ENCODE measurements at regions not wholly inside any gene's neighbourhood (a gene's known extent, or its start where the extent isn't known, plus 50 kb on each side); places are given as distances from the start of the nearest gene placed in this dataset.
A peak's percentile ranks its signal among the peaks of the same experiment; 100 is the strongest.

DNA sequence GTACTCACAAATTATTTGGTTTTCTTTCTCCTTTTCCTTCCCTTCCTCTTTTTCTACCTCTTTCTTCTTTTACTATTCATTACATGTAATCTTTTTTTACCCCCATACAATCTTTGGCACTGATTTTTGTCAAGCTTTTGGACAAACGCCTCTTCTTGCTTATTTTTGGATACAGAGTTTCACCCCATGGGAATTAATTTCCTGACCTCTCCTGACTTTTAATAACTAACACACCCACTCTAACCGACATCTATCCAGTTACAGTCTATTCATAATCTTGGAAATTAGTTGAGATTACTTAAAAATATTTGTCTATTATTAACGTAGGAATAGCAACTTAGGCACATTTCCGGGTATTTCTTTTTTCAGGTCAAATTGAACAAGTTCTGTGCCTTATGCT, 101.2 kb downstream of the HDGFL1 start:
- no peak for DNase-seq

DNA sequence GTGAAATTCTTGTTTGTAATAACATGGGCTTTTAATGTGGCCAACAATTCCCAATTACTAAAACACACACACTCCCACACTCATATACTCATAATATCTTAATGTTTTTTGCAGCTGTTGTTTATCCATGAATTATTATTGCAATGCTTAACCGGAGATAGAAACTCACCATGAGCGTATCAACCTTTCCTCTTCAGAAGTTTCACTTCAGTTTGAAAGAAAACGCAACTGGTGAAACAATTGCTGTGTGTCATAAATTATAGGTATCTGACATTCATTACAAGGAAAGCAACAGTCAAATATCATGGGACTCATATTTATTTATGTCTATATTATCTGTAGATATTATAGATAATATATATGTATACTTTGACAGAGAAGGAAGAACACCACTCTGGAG, 104.1 kb downstream of the HDGFL1 start:
- no peak for DNase-seq

DNA sequence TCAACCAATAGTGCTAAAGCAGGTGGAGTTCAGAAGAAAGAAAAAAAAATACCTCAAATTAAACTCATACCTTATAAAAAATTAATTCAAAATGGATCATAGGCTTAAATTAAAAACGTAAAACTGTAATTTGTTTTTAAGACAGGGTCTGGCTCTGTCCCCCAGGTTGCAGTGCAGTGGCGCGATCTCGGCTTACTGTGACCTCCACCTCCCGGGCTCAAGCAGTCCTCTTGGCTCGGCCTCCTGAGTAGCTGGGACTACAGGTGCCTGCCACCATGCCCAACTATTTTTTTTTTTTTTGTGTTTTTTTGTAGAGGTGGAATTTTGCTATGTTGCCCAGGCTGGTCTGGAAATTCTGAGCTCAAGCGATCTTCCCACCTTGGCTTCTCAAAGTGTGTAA, 111.6 kb downstream of the HDGFL1 start:
- no peak for DNase-seq

DNA sequence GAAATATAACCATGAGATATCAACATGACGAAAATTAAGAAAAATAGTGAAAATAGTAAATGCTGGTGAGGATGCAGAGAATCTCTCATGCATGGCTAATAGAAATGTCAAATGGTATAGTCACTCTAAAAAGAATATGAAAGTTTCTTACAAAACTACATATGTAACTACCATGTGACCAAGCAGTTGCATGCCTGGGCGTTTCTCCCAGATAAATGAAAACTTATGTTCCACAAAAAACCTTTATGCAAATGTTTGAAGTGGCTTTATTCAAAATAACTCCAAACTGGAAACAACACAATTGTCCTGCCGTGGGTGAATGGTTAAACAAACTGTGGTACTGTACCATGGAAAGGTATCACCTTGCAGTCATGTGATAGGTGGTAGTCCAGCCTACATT, 112.4 kb downstream of the HDGFL1 start:
- no peak for DNase-seq

DNA sequence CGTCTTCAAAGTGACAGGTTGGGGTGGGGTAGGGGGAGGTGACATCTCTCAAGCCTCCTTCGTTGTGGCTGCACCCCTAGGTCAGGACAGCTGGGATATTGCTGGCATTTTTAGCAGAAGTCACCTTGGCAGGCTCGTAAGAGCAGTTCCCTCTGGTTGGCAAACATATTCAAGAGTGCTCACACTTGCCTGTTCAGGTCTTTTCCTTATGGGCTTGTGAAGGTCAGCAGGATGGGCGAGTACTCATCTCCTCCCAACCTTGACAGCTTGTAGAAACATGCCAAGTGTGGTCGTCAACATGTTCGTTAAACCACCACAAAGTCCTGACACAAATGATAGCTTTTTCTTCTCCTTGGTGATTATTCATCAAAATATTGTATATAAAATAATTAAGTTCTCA, 113.6 kb downstream of the HDGFL1 start:
- DNase-seq = no peak

DNA sequence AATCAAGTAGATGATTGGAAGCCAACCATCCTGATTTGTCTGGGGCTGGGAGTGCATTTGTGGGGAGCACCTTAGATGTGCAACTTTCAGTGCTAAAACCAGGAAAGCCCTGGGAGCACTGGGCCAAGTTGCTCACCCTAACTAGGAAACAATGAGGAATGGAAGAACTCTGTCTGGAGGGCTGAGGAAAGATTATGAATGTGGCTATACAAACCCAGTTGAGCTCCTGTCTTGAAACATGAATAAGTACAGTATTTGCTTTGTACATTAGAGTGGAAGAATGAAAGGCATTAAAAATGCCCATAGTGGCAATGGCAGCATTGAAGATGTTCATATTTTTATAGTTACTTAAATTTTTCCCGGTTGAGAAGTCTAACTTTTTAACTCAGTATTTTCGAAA, 121.1 kb downstream of the HDGFL1 start:
- DNase-seq = no peak

DNA sequence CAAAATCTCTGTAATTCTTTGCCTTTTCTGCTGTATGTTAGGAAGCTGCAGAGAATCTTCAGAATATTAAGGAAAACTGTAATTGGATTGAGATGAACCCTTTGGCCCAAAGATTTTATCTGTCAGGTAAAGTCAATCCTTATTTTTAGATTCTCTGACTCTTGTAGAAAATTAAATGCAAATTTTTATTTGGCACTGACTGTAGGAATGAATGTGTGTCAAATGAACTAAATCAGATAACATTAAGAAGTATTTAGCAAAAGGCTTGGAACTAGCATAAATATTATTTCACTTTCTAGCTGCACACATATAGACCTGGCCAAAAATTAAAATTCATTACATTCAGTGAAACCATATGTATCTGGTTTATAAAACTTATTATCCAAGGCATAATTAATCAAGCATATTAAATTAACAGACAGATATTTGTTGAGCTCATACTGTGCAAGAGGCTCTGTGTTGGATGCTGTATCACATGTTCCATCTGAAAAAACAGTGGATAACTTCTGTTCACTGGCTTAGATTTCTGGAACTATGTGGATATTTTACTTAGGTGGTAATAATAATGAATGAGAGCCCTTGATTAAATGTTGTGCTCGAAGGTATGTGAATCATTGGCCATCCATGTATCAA, 124.8 kb downstream of the HDGFL1 start:
- DNase-seq = no peak

DNA sequence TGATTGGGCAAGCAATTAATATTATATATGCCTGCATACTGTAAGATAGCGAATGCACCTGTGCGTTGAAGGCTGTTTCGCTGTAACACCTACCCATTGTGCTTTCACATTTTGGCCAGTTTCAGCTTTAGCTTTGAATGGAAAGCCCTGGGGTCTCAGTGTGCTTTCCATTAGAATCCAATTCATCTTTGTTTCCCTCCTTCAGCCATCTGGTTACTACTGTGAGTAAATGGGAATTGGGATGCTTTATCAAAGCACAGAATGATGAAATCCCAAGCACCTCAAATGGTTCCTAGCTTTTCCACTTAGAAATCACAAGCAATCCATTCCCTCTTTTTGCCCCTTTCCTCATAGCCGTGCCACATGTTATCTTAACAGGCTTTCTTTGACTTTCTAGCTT, 127.1 kb downstream of the HDGFL1 start:
- DNase-seq = no peak

DNA sequence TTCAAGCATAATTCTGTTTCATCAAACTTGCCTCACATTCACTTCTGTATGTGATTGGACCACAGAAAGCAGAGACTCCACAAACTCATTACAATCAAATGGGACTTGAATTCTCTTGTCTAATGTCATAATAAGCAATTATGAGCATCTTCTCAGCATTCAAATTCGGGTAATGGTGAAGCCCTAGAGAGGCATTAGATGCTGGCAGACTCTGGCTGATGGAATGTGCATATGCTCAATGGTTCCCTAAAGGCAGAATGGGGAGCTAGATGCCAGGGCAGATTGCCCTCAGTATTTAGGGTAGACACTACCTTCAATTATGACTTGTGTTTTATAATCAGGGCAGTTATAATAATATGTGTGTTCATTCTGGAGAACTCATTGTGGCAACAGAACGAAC, 127.9 kb downstream of the HDGFL1 start:
- DNase-seq = no peak

DNA sequence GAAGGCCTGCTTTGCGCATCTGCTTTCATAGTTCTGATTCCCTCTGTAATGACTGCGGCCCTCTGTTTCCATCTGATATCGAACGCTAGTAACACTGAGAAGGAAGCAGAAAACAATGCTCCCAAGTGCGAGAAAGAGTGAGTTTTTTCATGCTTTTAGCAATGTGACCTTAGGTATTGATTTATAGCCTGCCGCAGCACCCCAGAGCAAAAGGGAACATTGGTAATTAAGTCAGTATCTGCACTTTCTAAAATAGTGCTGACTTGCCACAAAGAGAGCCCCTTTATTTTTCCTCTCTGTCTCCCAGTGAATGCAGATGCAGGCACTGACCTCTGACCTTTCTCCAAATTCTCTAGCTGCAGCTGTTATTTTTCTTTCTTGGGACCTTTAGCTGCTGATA, 129.8 kb downstream of the HDGFL1 start:
- no peak for DNase-seq

DNA sequence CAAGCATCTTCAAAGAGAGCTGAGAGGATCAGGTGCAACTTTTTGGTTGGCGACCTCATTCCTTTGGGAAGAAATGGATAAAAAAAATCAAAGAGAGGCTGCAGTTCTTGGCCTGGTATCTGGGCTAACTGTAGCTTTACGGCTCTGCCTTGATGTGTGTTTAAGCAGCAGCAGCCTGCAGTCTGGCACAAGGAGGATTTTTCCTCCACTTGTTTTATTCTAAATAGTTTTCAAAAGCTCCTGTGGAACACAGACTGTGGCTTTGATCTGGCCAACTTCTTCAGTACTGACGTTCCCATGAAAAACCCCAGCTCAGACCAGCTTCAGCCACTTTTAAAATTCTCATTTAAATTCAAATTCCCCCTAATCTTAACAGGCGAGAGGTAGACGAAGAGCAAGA, 137.3 kb downstream of the HDGFL1 start:
- no peak for DNase-seq

DNA sequence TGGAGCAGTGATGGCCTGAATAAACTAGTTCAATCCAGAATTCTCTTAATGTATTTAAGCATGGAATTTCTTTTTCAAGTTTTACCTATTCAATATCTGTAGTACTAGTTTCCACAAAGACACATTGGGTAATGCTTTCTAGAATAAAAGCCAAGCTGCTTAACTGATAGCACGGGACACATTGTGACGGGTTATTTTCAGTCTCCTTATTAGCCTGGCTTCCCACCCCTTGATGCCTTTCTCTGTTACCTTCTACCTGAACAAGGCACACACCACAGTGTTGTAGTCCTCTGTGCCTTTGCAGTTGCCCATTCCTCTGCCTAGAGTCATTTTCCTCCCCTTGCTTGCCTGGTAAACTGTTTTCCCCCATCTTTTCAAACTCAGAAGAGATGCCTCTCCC, 139.1 kb downstream of the HDGFL1 start:
- no peak for DNase-seq

DNA sequence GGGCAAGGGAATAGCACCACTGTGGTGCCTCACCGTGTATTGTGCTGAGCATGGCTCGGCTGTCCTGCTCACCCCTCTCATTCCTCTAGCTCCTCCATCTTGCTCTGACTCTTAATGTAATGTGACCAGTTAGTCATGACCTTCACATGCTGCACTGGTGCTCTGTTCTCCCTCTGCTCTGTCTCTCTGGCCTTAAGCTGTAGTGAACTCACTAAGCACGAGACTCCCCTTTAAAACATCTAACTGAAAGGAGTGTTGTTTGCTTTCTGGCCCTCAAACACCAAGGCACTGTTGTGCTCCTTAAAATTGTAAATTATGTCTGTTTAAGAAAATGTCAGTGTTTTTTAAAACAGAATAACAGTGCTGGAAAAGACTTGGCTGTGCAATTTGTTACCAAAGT, 140.4 kb downstream of the HDGFL1 start:
- no peak for DNase-seq

DNA sequence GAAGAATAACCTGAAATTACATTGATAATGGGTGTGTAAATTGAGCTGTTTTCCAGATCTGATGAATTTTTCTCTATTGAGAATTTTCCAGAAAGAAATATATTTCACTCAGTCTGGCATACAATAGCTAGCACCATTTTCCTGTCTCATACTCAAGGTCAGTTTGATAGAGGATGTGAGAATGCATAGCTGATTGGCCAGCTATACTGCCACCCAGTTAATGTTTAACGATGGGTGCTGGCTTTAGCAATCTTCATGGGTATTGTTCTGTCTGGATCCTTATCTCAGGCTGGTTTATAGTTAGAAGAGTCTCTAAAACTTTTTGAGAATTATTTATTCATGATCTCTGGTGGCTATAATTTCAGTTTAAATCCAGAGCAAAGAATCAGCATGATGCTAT, 147.4 kb downstream of the HDGFL1 start:
- DNase-seq = no peak

DNA sequence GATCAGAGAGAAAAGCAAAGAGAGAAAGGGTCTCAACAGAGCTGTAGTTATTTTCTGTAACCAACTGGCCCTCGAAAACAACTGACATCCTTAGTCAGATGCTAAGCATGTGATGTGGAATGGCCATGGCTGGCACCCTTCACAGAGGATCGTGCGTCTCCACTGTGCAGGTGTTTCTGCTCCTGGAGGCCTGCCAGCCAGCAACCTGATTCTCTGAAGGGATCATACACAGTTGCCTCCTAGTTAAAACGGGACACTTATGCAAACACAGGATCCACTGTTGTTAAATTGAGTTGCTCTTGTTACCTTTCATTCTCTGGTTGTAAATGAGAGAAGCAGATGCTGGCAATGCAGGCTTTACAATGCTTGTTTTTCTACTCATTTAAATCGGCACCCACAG, 148.5 kb downstream of the HDGFL1 start:
- peak; percentile 80 for DNase-seq

DNA sequence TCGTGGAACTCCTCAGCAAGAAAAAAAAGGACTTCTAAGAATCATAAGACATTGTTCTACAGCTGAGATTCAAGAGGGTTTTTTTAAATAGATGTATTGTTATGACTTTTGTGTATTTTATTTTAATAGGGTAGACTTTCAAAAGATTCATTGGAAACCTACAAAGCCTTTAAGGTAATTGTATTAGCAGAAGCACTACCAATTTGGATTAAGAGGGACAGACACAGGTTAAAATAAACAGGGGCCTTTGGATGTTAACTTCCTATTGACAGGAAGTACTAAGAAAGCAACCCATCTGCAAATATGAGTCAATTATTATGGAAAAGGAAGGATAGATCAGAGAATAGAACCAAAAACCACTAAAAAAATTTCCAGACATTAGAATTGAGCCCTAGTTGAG, 153.5 kb downstream of the HDGFL1 start:
- no peak for DNase-seq

DNA sequence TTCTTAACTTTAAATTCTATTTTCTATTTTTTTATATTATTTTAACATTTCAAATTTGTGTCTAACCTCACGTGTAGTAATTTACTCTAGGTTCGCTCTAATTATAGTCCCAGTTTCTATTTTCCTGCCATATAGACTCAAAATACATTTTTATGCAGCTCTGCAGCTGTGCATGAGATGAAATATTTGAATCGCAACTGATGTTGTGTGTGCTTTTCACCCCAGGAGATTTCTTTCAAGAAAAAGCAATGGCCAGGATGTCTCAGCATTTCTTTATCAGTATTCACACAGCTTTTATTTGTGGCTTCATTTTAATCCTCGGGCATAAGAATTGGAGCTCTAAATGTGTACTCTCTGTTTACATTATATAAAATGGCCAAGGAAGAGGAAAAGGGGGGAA, 157.6 kb downstream of the HDGFL1 start:
- no peak for DNase-seq

DNA sequence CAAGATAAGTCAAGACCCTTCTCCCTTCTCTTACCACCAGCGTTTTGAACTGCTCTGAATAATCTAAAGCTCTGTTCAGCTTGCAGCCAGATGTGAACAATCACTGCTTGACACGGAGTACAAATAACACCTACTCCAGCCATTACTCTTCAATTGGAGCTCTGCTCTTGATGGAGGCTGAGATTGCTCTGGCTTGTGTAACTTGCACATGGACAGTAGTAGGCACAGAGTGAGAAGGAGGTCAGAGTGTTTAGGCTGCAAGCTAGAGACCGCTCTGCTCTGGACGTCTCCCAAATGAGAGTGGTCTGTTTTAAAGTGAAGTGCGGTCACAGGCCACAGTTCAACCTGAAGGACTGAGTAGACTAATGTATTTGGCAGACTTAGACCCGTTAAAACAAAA, 158.3 kb downstream of the HDGFL1 start:
- DNase-seq = no peak

DNA sequence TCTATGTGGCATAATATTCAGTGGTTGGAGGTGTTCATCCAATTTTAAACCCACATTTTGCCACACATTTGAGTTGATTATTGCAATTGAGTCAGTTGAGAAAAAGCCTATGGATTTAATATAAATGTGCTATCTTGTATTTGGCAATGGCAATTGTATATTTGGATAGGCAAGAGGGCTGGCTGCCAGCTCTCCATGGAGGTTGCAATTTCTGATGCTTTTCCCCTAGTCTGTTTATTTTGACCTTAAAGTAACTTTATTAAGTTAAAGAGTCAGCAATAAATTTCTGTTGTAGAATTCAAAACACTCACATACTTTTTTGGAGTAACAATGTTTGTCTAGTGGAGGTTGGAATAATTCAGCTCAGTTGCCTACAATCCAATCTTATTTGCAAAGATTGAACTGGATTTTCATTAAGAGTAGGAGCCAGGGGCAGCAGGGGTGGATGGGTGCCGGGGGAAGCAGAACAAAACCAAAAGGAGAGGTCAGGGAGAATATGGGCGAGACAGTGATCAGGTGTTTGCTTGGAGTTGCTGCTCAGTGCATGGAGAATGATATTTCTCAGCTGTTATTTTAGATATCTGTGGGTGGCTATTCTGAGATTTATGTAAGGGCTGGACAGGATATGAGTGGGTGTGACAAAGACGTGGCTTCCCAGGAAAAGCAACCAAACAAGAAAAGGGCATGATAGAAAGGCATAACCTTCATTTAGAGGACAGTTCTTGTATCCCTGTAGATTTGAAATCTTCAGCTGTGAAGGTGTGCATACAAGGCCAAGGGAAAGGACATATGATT, 163.0 kb downstream of the HDGFL1 start:
- DNase-seq = no peak

DNA sequence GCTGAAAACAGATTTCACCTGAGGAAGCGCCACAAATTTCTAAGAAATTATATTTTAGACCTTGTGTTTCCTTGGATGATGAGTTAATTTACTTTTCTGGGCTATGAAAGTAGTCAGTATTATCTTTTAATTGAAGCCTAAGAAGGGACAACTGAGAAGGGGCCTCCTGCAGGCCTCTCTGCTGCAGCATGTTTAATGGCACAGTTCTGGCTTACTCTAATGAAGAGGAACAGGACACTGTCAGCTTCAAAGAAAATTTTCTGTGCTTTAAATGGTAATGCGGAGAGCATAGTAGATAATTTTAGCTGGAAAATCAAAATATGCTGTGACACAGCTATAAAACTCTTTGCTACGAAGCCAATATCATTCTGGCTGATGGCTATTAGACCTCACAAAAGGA, 167.4 kb downstream of the HDGFL1 start:
- DNase-seq = no peak

DNA sequence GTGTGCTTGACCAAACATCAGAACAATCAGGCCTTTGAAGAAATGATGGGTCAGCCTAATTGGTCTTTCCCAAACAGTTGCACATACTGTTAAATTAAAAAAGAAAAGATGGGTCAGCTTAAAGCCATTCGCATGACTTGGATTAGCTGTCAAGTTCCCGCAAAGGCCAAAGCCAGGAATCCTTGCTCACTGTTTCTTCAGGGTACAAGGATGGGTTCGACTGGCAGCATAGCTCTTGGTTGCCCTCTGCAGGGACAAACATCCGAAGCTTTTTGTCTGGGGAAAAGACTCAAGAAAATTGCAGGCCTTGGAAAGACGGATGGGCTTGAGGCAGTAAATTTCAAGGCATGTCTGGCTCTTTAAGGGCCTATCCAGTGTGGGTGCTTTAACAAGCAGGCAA, 168.0 kb downstream of the HDGFL1 start:
- DNase-seq = no peak

DNA sequence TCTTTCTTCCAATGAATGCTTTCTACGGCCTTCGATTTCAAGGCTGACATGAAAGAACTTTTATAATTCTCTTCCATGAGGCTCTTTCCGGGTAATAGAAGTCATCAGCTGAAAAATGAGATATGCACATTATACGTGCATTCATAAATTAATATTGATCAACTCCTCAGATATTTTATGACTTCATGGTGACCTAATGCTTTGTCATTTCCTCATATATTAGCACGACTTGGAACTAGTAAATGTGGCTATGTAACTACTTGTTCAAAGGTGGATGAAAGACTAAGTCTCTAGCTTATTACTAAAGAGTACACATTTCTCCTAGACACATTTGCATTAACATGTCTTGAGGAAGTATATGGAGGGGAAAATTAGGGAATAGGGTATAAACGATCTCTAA, 168.8 kb downstream of the HDGFL1 start:
- no peak for DNase-seq

DNA sequence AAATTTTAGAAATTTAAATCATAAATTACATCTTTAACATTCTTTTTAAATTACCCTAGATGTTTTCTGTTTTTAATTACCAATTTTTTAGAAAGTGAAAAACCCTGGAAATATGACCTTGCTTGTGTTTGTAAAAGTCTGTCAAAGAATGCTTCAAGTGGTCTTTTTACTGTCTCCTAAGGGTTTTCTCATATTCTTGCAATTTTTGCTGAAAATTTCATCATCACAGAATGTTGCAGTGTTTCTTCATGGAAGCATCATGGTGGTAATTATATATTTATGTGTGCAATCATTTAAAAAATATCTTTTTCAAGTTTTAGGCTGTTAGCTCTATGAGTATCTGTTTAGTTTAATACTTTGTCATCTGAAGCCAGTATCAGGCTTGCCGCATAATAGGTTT, 178.2 kb downstream of the HDGFL1 start:
- DNase-seq = no peak

DNA sequence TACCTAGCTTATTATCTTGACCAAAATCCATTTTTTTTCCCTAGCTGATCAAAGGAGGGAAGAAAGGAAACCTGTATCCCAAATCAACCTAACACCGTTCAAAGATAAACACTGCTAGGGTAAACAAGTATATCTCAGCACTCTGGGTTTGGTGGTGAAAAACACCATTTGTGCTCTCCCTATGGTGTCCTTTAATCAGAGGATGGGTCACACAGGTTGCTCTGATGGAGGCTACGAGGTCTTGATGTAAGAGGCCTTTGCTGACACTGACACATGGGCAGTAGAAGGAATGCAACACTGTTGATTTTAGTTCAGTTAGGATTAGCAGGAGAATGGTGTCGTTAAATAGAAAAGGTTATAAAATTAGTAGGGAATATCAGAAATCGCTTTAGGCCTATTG, 179.3 kb downstream of the HDGFL1 start:
- no peak for DNase-seq

DNA sequence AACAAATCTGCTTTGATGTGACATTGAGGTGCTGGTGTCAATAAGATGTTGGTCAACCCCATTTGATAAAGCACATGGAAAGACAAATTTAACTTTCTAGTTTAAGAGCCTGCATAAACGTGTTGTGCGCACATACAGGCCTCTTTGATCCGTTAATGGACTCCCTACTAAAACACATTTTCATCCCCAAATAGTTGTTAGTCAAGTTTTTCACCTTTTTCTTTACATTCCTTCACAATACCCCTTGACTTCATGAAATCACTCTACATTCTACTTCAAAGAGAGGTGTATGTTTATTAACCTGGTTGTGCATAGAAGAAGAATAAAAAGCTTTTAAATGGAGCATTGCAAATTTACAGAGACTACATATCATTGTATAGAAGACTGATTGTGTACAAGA, 180.3 kb downstream of the HDGFL1 start:
- DNase-seq = no peak
